SKM-1 (cell line): ENCODE measurements at regions not wholly inside any gene's neighbourhood (a gene's known extent, or its start where the extent isn't known, plus 50 kb on each side); places are given as distances from the start of the nearest gene placed in this dataset.

Experiments
- DNase-seq: peaks from one replicate; lab custom pipeline; 2025; ENCODE audit not compliant: unreplicated experiment; lab: John Stamatoyannopoulos, UW

- no peak for DNase-seq
These were observed 204.8 kb downstream of the HAPSTR1 start for GRCh38 chr16:9296271-9296590.

GRCh38 chr16:9297437-9298113, 206.1 kb downstream of the HAPSTR1 start:
- DNase-seq = no peak

GRCh38 chr16:9300252-9300651, 208.8 kb downstream of the HAPSTR1 start:
- DNase-seq = no peak

GRCh38 chr16:9302072-9302471, 210.6 kb downstream of the HAPSTR1 start:
- DNase-seq = no peak

- no peak for DNase-seq
These were observed 215.3 kb downstream of the HAPSTR1 start for GRCh38 chr16:9306753-9307152.

GRCh38 chr16:9307446-9307845, 216.0 kb downstream of the HAPSTR1 start:
- no peak for DNase-seq

GRCh38 chr16:9308356-9308801, 216.9 kb downstream of the HAPSTR1 start:
- no peak for DNase-seq

GRCh38 chr16:9308850-9309249, 217.4 kb downstream of the HAPSTR1 start:
- no peak for DNase-seq

GRCh38 chr16:9309844-9310243, 218.4 kb downstream of the HAPSTR1 start:
- DNase-seq = no peak

GRCh38 chr16:9311303-9311954, 220.0 kb downstream of the HAPSTR1 start:
- no peak for DNase-seq

- no peak for DNase-seq
These were observed 224.6 kb downstream of the HAPSTR1 start for GRCh38 chr16:9316008-9316407.

- no peak for DNase-seq
These were observed 225.2 kb downstream of the HAPSTR1 start for GRCh38 chr16:9316615-9317014.

- DNase-seq = no peak
These were observed 227.3 kb downstream of the HAPSTR1 start for GRCh38 chr16:9318764-9319163.

- no peak for DNase-seq
These were observed 231.3 kb downstream of the HAPSTR1 start for GRCh38 chr16:9322769-9323168.

GRCh38 chr16:9323170-9323569, 231.7 kb downstream of the HAPSTR1 start:
- DNase-seq = no peak

- DNase-seq = no peak
These were observed 235.8 kb downstream of the HAPSTR1 start for GRCh38 chr16:9327253-9327652.

GRCh38 chr16:9328411-9328810, 237.0 kb downstream of the HAPSTR1 start:
- DNase-seq = no peak

- no peak for DNase-seq
These were observed 238.7 kb downstream of the HAPSTR1 start for GRCh38 chr16:9330095-9330494.

GRCh38 chr16:9331503-9331902, 240.1 kb downstream of the HAPSTR1 start:
- no peak for DNase-seq

- DNase-seq = no peak
These were observed 241.2 kb downstream of the HAPSTR1 start for GRCh38 chr16:9332574-9333148.

- DNase-seq = no peak
These were observed 242.0 kb downstream of the HAPSTR1 start for GRCh38 chr16:9333469-9333868.

- DNase-seq = no peak
These were observed 242.7 kb downstream of the HAPSTR1 start for GRCh38 chr16:9334103-9334502.
